ENCODE measurements at regions not wholly inside any gene's neighbourhood (a gene's known extent, or its start where the extent isn't known, plus 50 kb on each side); places are given as distances from the start of the nearest gene placed in this dataset.

DNA sequence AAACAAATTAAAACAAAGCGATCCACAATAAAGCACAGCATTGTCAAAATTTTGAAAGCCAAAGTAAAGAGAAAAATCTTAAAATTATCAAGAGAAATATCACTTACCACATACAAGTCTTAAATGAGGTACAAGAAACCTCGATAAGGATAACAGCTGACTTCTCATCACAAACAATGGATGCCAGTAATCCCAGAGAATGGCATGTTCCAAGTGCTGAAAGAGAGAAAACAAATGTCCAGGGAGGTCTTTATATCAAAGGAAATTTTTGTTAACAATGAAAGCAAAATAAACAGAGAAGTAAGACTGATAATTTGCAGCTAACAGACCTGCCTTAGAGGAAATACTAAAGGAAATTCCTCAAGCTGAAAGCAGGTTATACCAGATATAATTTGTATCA, 460.4 kb upstream of the HS3ST1 start:
- Mint-ChIP-seq H3K27me3 (ENCODE audit: insufficient read depth, low read depth, poor library complexity) (no peaks in the 10 kb centered on the region), H3K36me3 (ENCODE audit: low read depth) (no peaks in the 10 kb centered on the region), H3K4me1 (peaks cover 10% of the 10 kb centered on the region; the same call in 2 of the 3 replicates), H3K4me3 (no peak overlapping the region), H3K9me3 (no peaks in the 10 kb centered on the region; the same call in 2 of the 3 replicates), H3K27ac (no peak overlapping the region)
- no peaks in the 10 kb centered on the region for H3K27me3 ChIP-seq (ENCODE audit: insufficient read depth)
- H3K79me2 ChIP-seq (replicated peaks; ENCODE audit: insufficient read depth), result no peaks in the 10 kb centered on the region
- H3K4me1 ChIP-seq (ENCODE audit: insufficient read depth), result no peaks in the 10 kb centered on the region
- no peak overlapping the region for H2AFZ ChIP-seq
- no peaks in the 10 kb centered on the region for H4K20me1 ChIP-seq (replicated peaks; ENCODE audit: insufficient read depth)
- TF ChIP-seq ZNF114 (CRISPR knock-in tag; IDR thresholded peaks at IDR 0.05), result no peak
- ATAC-seq (no peak), DNase-seq (ENCODE audit: low spot score) (no peak)
- no peaks in the 10 kb centered on the region for H3F3A ChIP-seq (replicated peaks; ENCODE audit: low read depth)
- H3K4me2 ChIP-seq, result no peak overlapping the region
- H3K9me2 ChIP-seq (ENCODE audit: insufficient read depth), result no peaks in the 10 kb centered on the region
- H3K36me3 ChIP-seq (ENCODE audit: insufficient read depth), result no peaks in the 10 kb centered on the region
- no peak overlapping the region for H3K4me3 ChIP-seq
- no peak overlapping the region for H3K27ac ChIP-seq (ENCODE audit: low read depth)

DNA sequence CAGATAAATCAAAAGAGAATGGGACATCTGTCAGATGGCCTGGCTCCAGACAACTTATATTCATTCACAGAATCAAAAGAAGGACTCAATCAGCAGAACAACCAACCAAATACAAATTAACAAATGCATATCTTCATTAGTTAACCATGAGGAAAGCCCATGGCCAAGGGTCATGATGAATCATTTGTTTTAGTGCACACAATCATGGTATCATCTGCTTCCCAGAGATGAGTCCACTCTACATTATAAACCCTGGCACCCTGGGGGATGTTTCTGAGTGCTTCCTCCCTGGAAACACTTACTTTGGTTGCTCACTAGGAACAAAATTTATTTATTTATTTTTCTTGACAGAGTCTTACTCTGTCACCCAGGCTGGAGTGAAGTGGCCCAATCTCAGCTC, 453.3 kb upstream of the HS3ST1 start:
- Histone ChIP-seq H3K27ac (ENCODE audit: low read depth) (no peak overlapping the region), H3K79me2 (replicated peaks; ENCODE audit: insufficient read depth) (no peaks in the 10 kb centered on the region), H3K4me3 (no peak overlapping the region), H3K36me3 (ENCODE audit: insufficient read depth) (no peaks in the 10 kb centered on the region), H3K27me3 (ENCODE audit: insufficient read depth) (no peaks in the 10 kb centered on the region), H2AFZ (no peak overlapping the region), H3F3A (replicated peaks; ENCODE audit: low read depth) (no peaks in the 10 kb centered on the region), H3K9me2 (ENCODE audit: insufficient read depth) (peaks cover 6% of the 10 kb centered on the region), H3K4me2 (no peak overlapping the region), H4K20me1 (replicated peaks; ENCODE audit: insufficient read depth) (no peaks in the 10 kb centered on the region), H3K4me1 (ENCODE audit: insufficient read depth) (peaks cover 5% of the 10 kb centered on the region; the same call in 1 of the 2 replicates)
- no peaks in the 10 kb centered on the region for H3K27me3 Mint-ChIP-seq (ENCODE audit: insufficient read depth, low read depth, poor library complexity)
- H3K4me3 Mint-ChIP-seq, result no peak overlapping the region
- H3K4me1 Mint-ChIP-seq, result peaks cover 10% of the 10 kb centered on the region; the same call in 2 of the 3 replicates
- DNase-seq (ENCODE audit: low spot score) (no peak), ATAC-seq (no peak)
- H3K36me3 Mint-ChIP-seq (ENCODE audit: low read depth), result peaks cover 6% of the 10 kb centered on the region
- peaks cover 8% of the 10 kb centered on the region for H3K9me3 Mint-ChIP-seq
- H3K27ac Mint-ChIP-seq, result no peak overlapping the region
- TF ChIP-seq ZNF114 (CRISPR knock-in tag; IDR thresholded peaks at IDR 0.05) (no peak), NANOG (IDR thresholded peaks at IDR 0.05; ENCODE audit: borderline replicate concordance) (no peak), EZH2phosphoT487 (IDR thresholded peaks at IDR 0.05; ENCODE audit: unreplicated experiment) (no peak), EZH2 (IDR thresholded peaks at IDR 0.05; ENCODE audit: low read depth, unreplicated experiment) (no peak), JUNB (IDR thresholded peaks at IDR 0.05; ENCODE audit: unreplicated experiment) (no peak), ZNF331 (CRISPR knock-in tag; IDR thresholded peaks at IDR 0.05; ENCODE audit: low read depth) (no peak), CREB1 (CRISPR knock-in tag; IDR thresholded peaks at IDR 0.05; ENCODE audit: low read depth) (no peak)
- TF ChIP-seq, protein P1, sequence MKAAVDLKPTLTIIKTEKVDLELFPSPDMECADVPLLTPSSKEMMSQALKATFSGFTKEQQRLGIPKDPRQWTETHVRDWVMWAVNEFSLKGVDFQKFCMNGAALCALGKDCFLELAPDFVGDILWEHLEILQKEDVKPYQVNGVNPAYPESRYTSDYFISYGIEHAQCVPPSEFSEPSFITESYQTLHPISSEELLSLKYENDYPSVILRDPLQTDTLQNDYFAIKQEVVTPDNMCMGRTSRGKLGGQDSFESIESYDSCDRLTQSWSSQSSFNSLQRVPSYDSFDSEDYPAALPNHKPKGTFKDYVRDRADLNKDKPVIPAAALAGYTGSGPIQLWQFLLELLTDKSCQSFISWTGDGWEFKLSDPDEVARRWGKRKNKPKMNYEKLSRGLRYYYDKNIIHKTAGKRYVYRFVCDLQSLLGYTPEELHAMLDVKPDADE (IDR thresholded peaks at IDR 0.05), result no peak
- TF ChIP-seq, protein P2, sequence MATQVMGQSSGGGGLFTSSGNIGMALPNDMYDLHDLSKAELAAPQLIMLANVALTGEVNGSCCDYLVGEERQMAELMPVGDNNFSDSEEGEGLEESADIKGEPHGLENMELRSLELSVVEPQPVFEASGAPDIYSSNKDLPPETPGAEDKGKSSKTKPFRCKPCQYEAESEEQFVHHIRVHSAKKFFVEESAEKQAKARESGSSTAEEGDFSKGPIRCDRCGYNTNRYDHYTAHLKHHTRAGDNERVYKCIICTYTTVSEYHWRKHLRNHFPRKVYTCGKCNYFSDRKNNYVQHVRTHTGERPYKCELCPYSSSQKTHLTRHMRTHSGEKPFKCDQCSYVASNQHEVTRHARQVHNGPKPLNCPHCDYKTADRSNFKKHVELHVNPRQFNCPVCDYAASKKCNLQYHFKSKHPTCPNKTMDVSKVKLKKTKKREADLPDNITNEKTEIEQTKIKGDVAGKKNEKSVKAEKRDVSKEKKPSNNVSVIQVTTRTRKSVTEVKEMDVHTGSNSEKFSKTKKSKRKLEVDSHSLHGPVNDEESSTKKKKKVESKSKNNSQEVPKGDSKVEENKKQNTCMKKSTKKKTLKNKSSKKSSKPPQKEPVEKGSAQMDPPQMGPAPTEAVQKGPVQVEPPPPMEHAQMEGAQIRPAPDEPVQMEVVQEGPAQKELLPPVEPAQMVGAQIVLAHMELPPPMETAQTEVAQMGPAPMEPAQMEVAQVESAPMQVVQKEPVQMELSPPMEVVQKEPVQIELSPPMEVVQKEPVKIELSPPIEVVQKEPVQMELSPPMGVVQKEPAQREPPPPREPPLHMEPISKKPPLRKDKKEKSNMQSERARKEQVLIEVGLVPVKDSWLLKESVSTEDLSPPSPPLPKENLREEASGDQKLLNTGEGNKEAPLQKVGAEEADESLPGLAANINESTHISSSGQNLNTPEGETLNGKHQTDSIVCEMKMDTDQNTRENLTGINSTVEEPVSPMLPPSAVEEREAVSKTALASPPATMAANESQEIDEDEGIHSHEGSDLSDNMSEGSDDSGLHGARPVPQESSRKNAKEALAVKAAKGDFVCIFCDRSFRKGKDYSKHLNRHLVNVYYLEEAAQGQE (IDR thresholded peaks at IDR 0.05; ENCODE audit: unreplicated experiment), result no peak
- TF ChIP-seq, protein P3, sequence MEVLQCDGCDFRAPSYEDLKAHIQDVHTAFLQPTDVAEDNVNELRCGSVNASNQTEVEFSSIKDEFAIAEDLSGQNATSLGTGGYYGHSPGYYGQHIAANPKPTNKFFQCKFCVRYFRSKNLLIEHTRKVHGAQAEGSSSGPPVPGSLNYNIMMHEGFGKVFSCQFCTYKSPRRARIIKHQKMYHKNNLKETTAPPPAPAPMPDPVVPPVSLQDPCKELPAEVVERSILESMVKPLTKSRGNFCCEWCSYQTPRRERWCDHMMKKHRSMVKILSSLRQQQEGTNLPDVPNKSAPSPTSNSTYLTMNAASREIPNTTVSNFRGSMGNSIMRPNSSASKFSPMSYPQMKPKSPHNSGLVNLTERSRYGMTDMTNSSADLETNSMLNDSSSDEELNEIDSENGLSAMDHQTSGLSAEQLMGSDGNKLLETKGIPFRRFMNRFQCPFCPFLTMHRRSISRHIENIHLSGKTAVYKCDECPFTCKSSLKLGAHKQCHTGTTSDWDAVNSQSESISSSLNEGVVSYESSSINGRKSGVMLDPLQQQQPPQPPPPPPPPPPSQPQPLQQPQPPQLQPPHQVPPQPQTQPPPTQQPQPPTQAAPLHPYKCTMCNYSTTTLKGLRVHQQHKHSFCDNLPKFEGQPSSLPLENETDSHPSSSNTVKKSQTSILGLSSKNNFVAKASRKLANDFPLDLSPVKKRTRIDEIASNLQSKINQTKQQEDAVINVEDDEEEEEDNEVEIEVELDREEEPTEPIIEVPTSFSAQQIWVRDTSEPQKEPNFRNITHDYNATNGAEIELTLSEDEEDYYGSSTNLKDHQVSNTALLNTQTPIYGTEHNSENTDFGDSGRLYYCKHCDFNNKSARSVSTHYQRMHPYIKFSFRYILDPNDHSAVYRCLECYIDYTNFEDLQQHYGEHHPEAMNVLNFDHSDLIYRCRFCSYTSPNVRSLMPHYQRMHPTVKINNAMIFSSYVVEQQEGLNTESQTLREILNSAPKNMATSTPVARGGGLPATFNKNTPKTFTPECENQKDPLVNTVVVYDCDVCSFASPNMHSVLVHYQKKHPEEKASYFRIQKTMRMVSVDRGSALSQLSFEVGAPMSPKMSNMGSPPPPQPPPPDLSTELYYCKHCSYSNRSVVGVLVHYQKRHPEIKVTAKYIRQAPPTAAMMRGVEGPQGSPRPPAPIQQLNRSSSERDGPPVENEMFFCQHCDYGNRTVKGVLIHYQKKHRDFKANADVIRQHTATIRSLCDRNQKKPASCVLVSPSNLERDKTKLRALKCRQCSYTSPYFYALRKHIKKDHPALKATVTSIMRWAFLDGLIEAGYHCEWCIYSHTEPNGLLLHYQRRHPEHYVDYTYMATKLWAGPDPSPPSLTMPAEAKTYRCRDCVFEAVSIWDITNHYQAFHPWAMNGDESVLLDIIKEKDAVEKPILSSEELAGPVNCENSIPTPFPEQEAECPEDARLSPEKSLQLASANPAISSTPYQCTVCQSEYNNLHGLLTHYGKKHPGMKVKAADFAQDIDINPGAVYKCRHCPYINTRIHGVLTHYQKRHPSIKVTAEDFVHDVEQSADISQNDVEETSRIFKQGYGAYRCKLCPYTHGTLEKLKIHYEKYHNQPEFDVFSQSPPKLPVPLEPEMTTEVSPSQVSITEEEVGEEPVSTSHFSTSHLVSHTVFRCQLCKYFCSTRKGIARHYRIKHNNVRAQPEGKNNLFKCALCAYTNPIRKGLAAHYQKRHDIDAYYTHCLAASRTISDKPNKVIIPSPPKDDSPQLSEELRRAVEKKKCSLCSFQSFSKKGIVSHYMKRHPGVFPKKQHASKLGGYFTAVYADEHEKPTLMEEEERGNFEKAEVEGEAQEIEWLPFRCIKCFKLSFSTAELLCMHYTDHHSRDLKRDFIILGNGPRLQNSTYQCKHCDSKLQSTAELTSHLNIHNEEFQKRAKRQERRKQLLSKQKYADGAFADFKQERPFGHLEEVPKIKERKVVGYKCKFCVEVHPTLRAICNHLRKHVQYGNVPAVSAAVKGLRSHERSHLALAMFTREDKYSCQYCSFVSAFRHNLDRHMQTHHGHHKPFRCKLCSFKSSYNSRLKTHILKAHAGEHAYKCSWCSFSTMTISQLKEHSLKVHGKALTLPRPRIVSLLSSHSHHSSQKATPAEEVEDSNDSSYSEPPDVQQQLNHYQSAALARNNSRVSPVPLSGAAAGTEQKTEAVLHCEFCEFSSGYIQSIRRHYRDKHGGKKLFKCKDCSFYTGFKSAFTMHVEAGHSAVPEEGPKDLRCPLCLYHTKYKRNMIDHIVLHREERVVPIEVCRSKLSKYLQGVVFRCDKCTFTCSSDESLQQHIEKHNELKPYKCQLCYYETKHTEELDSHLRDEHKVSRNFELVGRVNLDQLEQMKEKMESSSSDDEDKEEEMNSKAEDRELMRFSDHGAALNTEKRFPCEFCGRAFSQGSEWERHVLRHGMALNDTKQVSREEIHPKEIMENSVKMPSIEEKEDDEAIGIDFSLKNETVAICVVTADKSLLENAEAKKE (CRISPR knock-in tag; IDR thresholded peaks at IDR 0.05), result no peak
